GM20000 (cell line): ENCODE measurements at regions not wholly inside any gene's neighbourhood (a gene's known extent, or its start where the extent isn't known, plus 50 kb on each side); places are given as distances from the start of the nearest gene placed in this dataset.

Source experiments
- DNase-seq: peaks from one replicate; pipeline ENCODE4 v3.0.0; 2012; ENCODE audit warnings: low spot score
- TF ChIP-seq, protein P1 (sequence below): IDR thresholded peaks from 2 replicates; pipeline ENCODE4 v1.5.1; 2012; ENCODE audit warnings: mild to moderate bottlenecking, control low read depth; ENCODE audit errors: extremely low read depth, missing control alignments

DNA sequence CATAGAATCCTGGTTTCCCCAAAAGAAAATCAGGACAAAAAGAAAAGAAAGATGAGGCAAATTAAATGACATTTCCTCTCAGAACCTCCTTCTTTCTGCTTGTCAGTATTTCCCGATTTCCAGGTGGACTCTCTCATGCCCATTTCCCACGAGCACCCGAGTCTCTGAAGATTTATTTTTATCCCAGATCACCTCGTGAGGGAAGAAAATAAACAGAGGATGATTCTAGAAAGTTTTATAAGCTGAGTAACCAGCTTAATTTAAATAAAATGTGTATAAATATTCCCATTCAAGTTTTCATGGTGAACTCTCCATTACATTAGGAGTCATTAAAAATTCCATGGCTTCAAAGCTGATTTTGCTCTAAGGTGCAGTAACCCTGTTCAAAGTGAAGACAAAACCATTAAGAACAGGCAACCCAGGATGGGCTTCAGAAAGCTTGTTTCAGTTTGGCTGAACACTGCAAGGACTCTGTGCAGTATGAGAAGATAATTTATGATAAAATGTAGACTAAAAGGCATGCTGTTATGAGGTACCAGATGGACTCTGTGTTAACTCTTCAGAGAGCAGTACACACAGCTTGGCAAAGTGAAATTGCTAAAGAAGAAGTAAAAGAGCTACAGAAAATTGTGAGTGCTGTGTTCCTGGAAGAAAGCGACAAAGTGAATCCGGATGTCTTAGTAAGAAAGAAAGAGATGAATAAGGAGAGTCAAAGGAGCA is 521.3 kb upstream of the LRRN3 start:
- TF ChIP-seq, protein P1, sequence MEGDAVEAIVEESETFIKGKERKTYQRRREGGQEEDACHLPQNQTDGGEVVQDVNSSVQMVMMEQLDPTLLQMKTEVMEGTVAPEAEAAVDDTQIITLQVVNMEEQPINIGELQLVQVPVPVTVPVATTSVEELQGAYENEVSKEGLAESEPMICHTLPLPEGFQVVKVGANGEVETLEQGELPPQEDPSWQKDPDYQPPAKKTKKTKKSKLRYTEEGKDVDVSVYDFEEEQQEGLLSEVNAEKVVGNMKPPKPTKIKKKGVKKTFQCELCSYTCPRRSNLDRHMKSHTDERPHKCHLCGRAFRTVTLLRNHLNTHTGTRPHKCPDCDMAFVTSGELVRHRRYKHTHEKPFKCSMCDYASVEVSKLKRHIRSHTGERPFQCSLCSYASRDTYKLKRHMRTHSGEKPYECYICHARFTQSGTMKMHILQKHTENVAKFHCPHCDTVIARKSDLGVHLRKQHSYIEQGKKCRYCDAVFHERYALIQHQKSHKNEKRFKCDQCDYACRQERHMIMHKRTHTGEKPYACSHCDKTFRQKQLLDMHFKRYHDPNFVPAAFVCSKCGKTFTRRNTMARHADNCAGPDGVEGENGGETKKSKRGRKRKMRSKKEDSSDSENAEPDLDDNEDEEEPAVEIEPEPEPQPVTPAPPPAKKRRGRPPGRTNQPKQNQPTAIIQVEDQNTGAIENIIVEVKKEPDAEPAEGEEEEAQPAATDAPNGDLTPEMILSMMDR, result no peak
- DNase-seq, result no peak

DNA sequence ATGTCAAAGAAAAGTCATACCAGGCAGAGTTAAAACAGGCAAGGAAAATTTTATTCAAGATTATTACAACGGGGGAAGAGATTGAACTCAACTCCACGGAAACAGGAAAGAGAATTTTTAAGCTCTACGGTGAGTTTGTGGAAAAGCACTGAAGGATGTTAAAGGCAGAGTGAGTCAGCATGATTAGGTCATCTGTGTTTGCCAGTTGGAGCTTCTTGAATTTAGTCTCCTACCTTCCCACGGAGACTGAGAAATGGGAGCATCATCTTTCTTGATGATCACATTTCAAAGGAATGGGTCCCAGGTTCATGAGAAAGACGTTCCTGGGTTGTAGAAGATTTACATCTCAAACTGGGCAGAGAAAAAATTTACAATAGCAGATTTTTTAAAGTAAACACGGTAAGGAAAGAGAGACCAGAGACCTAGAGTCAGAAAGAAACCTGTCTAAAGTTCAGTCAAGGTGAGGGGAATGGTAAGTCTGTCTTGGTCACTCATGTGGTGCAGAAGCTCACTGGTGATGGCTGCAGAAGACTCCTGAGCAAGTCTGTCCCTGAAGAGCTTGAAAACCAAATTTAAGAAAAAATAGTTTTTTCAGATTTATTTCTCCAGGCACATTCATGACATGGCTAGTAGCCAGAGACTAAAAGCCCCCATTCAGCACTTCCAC is 516.9 kb upstream of the LRRN3 start:
- no peak for DNase-seq

DNA sequence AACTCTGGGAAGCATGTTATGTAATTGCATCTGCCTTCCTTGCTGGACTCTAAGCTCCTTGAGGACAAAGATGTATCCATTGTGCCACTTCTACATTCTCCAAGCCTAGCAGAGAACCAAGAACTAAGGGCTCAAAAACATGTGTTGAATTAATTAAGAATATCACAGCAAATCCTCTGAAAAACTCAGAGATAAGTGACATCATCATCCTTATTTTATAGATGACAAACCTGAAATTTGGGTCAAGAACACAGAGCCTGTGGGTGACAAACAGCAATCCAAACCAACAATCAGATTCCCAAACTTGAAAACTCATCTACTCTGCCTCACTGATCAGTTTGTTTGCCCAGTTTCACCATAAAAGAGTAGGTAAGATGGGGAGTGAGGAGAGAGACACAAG is 503.6 kb upstream of the LRRN3 start:
- TF ChIP-seq, protein P1, result no peak
- DNase-seq, result no peak

More for the DNA sequence above, 516.9 kb upstream of the LRRN3 start:
- TF ChIP-seq, protein P1, result no peak

DNA sequence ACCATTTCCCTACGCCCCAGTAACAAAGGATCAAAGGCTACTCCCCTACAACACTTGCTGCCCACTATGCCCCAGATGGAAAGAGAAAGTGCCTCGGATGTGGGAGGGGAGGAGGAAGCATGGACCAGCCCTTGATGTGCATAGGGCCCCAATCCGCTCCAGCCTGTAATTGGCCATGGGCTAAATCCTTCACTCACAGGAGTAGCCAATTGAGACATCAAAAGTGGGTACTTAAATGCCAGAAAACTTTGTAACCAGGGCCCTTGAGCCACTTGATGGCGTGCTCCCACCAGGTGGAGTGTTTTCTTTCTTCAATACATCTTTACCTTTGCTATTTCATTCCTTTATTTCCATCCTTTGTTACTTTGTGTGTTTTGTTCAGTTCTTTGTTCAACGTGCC is 500.5 kb upstream of the LRRN3 start:
- no peak for DNase-seq

GRCh38 chr7:110591341-110591740 is 499.6 kb upstream of the LRRN3 start:
- TF ChIP-seq, protein P1, result no peak
- no peak for DNase-seq

More for the DNA sequence above, 500.5 kb upstream of the LRRN3 start:
- TF ChIP-seq, protein P1, result no peak

DNA sequence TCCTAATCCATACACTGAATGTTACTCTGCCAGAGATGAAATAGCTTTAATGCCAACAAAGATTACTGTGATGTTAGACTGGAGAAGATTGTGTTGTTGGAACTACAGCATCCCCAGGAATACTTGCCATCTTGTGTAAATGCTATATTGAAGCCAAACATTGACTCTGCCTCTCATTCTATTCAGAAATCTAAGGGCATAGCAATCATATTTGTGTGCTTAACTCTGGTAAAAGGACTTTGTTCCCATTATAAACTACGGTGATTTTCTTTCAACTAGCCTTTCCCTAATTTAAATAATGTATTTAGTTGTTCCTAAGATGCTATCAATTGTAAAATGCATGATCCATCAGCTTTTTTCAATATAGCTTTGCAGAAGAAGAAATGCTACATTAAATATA is 498.4 kb upstream of the LRRN3 start:
- TF ChIP-seq, protein P1, result no peak
- DNase-seq, result no peak

GRCh38 chr7:110593355-110593754 is 497.6 kb upstream of the LRRN3 start:
- no peak for DNase-seq
- TF ChIP-seq, protein P1, result no peak
